ENCODE measurements at regions not wholly inside any gene's neighbourhood (a gene's known extent, or its start where the extent isn't known, plus 50 kb on each side); places are given as distances from the start of the nearest gene placed in this dataset.

DNA sequence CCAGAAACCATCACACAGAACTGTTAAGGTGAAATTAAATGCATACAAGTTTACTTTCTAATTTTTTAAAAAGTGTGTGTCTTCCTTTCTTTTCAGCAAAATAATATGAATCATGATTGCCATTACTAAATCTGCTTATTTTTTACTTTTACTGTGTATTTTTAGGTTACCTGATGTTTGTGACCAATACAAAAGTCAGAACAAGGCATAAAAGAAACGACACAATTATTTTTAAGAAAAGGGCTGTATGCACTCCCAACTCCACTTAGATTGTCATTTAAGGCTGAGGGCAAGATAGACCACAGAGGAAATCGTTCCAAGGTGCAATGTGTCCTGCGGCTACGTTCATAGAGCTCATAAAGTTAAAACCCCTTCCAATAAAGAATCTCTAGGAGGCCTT, 797.0 kb downstream of the TDRD15 start:
- H3K27ac ChIP-seq (ENCODE audit: extremely low read length, insufficient read depth, low read length): no peak overlapping the region
- 20% methylated on average over 4 of the region's 4 CpGs for WGBS (ENCODE audit: low lambda C conversion rate)
- in situ Hi-C loops (cut with HindIII; ENCODE audit: extremely low pct_ligation_motif_present, low pct_unique_long_range_greater_than_20kb): no loop called here
- H3K27me3 ChIP-seq (ENCODE audit: control insufficient read depth in 1 of 2, insufficient read depth in 2 of 2, low read length in 2 of 2): no peaks in the 10 kb centered on the region
- no TSS peak for BruUV-seq (replicated peaks)
- FAIRE-seq (no peak), DNase-seq (ENCODE audit: low spot score) (no peak), ATAC-seq (no peak)
- H4K20me1 ChIP-seq (ENCODE audit: insufficient read depth, low read length): no peaks in the 10 kb centered on the region
- no peaks in the 10 kb centered on the region for H3K4me1 ChIP-seq (ENCODE audit: insufficient read depth, low read length)
- no peak overlapping the region for H2AFZ ChIP-seq (ENCODE audit: low read length)
- no peak overlapping the region for H3K4me3 ChIP-seq (replicated peaks in 1 of 3; ENCODE audit: insufficient read depth in 1 of 3, low read depth in 2 of 3, low read length in 3 of 3)
- intact Hi-C loops (cut with micrococcal nuclease; ENCODE audit: unreplicated experiment): no loop called here
- TF ChIP-seq ZNF841 (CRISPR knock-in tag; IDR thresholded peaks at IDR 0.05; ENCODE audit: borderline replicate concordance): no peak
- no peak for TF ChIP-seq ZNF256 (CRISPR knock-in tag; conservative IDR thresholded peaks at IDR 0.05)
- no peak for TF ChIP-seq SKI (IDR thresholded peaks at IDR 0.05; ENCODE audit: partially characterized antibody)
- TF ChIP-seq HNRNPUL1 (IDR thresholded peaks at IDR 0.05; ENCODE audit: low read depth, low read length): no peak
- no peak for TF ChIP-seq NR2F2 (IDR thresholded peaks at IDR 0.05; ENCODE audit: borderline replicate concordance, low read depth)
- TF ChIP-seq, protein P1, sequence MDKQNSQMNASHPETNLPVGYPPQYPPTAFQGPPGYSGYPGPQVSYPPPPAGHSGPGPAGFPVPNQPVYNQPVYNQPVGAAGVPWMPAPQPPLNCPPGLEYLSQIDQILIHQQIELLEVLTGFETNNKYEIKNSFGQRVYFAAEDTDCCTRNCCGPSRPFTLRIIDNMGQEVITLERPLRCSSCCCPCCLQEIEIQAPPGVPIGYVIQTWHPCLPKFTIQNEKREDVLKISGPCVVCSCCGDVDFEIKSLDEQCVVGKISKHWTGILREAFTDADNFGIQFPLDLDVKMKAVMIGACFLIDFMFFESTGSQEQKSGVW (CRISPR knock-in tag; IDR thresholded peaks at IDR 0.05; ENCODE audit: borderline replicate concordance): no peak
- no peak for TF ChIP-seq YY1 (IDR thresholded peaks at IDR 0.05; ENCODE audit: insufficient read depth, insufficient replicate concordance, low read depth, low read length)
- TF ChIP-seq BRCA1 (CRISPR knock-in tag; IDR thresholded peaks at IDR 0.05): no peak
- no peak for TF ChIP-seq ZNF329 (CRISPR knock-in tag; IDR thresholded peaks at IDR 0.05; ENCODE audit: low read depth)
- peaks cover 58% of the 10 kb centered on the region for H3K9me3 ChIP-seq (ENCODE audit: low read length)
- H3K36me3 ChIP-seq (replicated peaks in 1 of 2; ENCODE audit: control insufficient read depth in 1 of 2, insufficient read depth in 2 of 2, low read length in 2 of 2): no peaks in the 10 kb centered on the region
- CTCF ChIA-PET (ENCODE audit: low intra/inter-chr PET ratio, low total read pairs): no interaction called here
- H3K79me2 ChIP-seq (ENCODE audit: insufficient read depth, low read length): no peaks in the 10 kb centered on the region
- POLR2A ChIA-PET: no interaction called here
- H3K4me2 ChIP-seq (ENCODE audit: low read depth, low read length): no peak overlapping the region
- H3K9ac ChIP-seq (ENCODE audit: insufficient read depth, low read depth, low read length): no peak overlapping the region

Measured in HepG2 (cell line).